GM12878 (cell line): ENCODE measurements at regions not wholly inside any gene's neighbourhood (a gene's known extent, or its start where the extent isn't known, plus 50 kb on each side); places are given as distances from the start of the nearest gene placed in this dataset.

Experiments used
- ATAC-seq: fragments of 200-7000 bp; cut with Tn5 transposase; 3 replicates; pipeline ENCODE4 v1.9.1; 2020; ENCODE audit warnings: mild to moderate bottlenecking, moderate library complexity
- BruUV-seq: library from RNA; stranded (reverse); fragments of 400-500 nt; replicated peaks from 2 replicates; lab custom pipeline; 2021; lab: Mats Ljungman, UMichigan
- CTCF ChIA-PET: fragments of 300-600 bp; sonication (Branson Sonifier 250); formaldehyde crosslinking; extraction: SDS; loops from one replicate; lab custom pipeline; 2021; ENCODE audit warnings: inconsistent platforms; lab: Yijun Ruan, JAX
- POLR2A ChIA-PET: fragments of 350-600 bp; formaldehyde crosslinking; extraction: SDS; loops from one replicate; lab custom pipeline; 2021; ENCODE audit warnings: inconsistent platforms; lab: Charles Lee
- RAD21 ChIA-PET: fragments of 300-600 bp; sonication (Branson Sonifier 250); formaldehyde crosslinking; loops from one replicate; lab custom pipeline; 2023; ENCODE audit warnings: antibody characterized with exemption; ENCODE audit not compliant: unreplicated experiment; lab: Charles Lee
- SMC1A ChIA-PET: fragments of 300-600 bp; sonication (Branson Sonifier 250); formaldehyde crosslinking; loops from one replicate; lab custom pipeline; 2023; ENCODE audit not compliant: unreplicated experiment, uncharacterized antibody; lab: Charles Lee
- DNase-seq: peaks from one replicate; pipeline ENCODE4 v3.0.0-alpha.2; 2011; ENCODE audit warnings: low read depth, low spot score
- FAIRE-seq: peaks from 3 replicates; lab custom pipeline; 2011; peaks lifted over from hg19 to GRCh38; lab: Jason Lieb, UNC
- H2AFZ ChIP-seq: 2 replicates; pipeline ENCODE4 v1.6.0; 2011; ENCODE audit warnings: low read depth, low read length, control low read depth; ENCODE audit not compliant: control insufficient read depth
- H3K27ac ChIP-seq: 2 replicates; pipeline ENCODE4 v1.5.1; 2011; ENCODE audit warnings: control low read depth; ENCODE audit not compliant: control insufficient read depth, insufficient read depth
- H3K27me3 ChIP-seq, 2 experiments: replicated peaks in 1 of 2; 2 replicates each; pipeline versions ENCODE4 v1.6.0 to v1.6.1; 2011; ENCODE audit warnings: low read length in 1 of 2; ENCODE audit not compliant: control insufficient read depth in 2 of 2, insufficient read depth in 2 of 2
- H3K36me3 ChIP-seq, 2 experiments: 2 replicates each; pipeline ENCODE4 v1.5.1; 2011; ENCODE audit warnings: low read length in 1 of 2; ENCODE audit not compliant: control insufficient read depth in 2 of 2, insufficient read depth in 2 of 2
- H3K4me1 ChIP-seq: 2 replicates; pipeline ENCODE4 v1.6.1; 2011; ENCODE audit warnings: mild to moderate bottlenecking, low read length, moderate library complexity, mixed read lengths; ENCODE audit not compliant: control insufficient read depth, insufficient read depth
- H3K4me2 ChIP-seq: 2 replicates; pipeline ENCODE4 v1.6.0; 2011; ENCODE audit warnings: control low read depth; ENCODE audit not compliant: control insufficient read depth, insufficient read depth
- H3K4me3 ChIP-seq: fragments of 200-600 bp; sonication (generic); 2 replicates; pipeline ENCODE4 v1.5.1; 2016
- H3K79me2 ChIP-seq: 2 replicates; pipeline ENCODE4 v1.6.0; 2011; ENCODE audit warnings: low read length; ENCODE audit not compliant: control insufficient read depth, insufficient read depth
- H3K9ac ChIP-seq: 2 replicates; pipeline ENCODE4 v1.8.0; 2011; ENCODE audit warnings: low read length, control low read depth, mixed read lengths; ENCODE audit not compliant: control insufficient read depth, insufficient read depth
- H3K9me3 ChIP-seq: replicated peaks from 3 replicates; pipeline ENCODE4 v1.5.1; 2011; ENCODE audit warnings: mild to moderate bottlenecking, low read length; ENCODE audit not compliant: control insufficient read depth, insufficient read depth
- H4K20me1 ChIP-seq: 2 replicates; pipeline ENCODE4 v1.6.0; 2011; ENCODE audit not compliant: control insufficient read depth, insufficient read depth
- ATF7 ChIP-seq: fragments of 450-650 bp; IDR thresholded peaks from 2 replicates; pipeline ENCODE4 v1.6.1; 2016; ENCODE audit warnings: low read depth, mild to moderate bottlenecking
- EED ChIP-seq: sonication (generic); IDR thresholded peaks from 2 replicates; pipeline ENCODE4 v1.6.1; 2016; ENCODE audit warnings: antibody characterized with exemption, low read depth
- FOXM1 ChIP-seq: IDR thresholded peaks from 2 replicates; pipeline ENCODE4 v1.6.1; 2012; ENCODE audit warnings: low read depth, mild to moderate bottlenecking, inconsistent platforms, low read length, moderate library complexity
- IKZF2 ChIP-seq, 2 experiments: fragments of 450-650 bp; IDR thresholded peaks; 2 replicates each; pipeline ENCODE4 v1.6.1; 2017; ENCODE audit warnings: mild to moderate bottlenecking in 2 of 2, moderate library complexity in 2 of 2
- MTA3 ChIP-seq: IDR thresholded peaks from 2 replicates; pipeline ENCODE4 v1.6.1; 2012; ENCODE audit warnings: low read length, inconsistent platforms, borderline replicate concordance
- NFIC ChIP-seq: IDR thresholded peaks from 2 replicates; pipeline ENCODE4 v1.6.1; 2012; ENCODE audit warnings: low read depth, mild to moderate bottlenecking, inconsistent platforms, low read length, moderate library complexity
- POU2F2 ChIP-seq: IDR thresholded peaks from 3 replicates; pipeline ENCODE4 v1.6.1; 2011; ENCODE audit warnings: low read depth, mild to moderate bottlenecking, low read length, borderline replicate concordance
- SREBF1 ChIP-seq: IDR thresholded peaks from 2 replicates; pipeline ENCODE4 v1.6.1; 2012; ENCODE audit warnings: mild to moderate bottlenecking, low read length
- TAF1 ChIP-seq: IDR thresholded peaks from 2 replicates; pipeline ENCODE4 v1.6.1; 2011; ENCODE audit warnings: mild to moderate bottlenecking, low read depth, low read length, borderline replicate concordance
- WGBS: methylation state at CpG from one replicate; pipeline ENCODE4 v1.1.6; 2016; ENCODE audit warnings: low lambda C conversion rate; ENCODE audit not compliant: insufficient replicate concordance, insufficient coverage; ENCODE audit errors: missing lambda C conversion rate; 5-methylcytosine and 5-hydroxymethylcytosine counted together
- in situ Hi-C: fragments of 300-500 bp; cut with MboI; formaldehyde crosslinking; loops from 9 replicates; pipeline ENCODE4 v1.14.3; 2018; ENCODE audit warnings: mixed read lengths
- intact Hi-C: fragments of 100-400 bp; cut with micrococcal nuclease; formaldehyde crosslinking; loops from one replicate; pipeline ENCODE4 v1.14.2; 2022; ENCODE audit not compliant: unreplicated experiment
- TF ChIP-seq, protein P1 (sequence below), 3 experiments: IDR thresholded peaks in 2 of 3; conservative IDR thresholded peaks in 1 of 3; 2 replicates each; pipeline ENCODE4 v1.5.1; 2011; ENCODE audit warnings: low read depth in 3 of 3, low read length in 3 of 3, mild to moderate bottlenecking in 3 of 3, control low read depth in 2 of 3, moderate library complexity in 2 of 3, inconsistent platforms in 1 of 3, mixed read lengths in 1 of 3; ENCODE audit not compliant: control insufficient read depth in 2 of 3, insufficient read depth in 1 of 3; ENCODE audit errors: extremely low read depth in 1 of 3
- TF ChIP-seq, protein P2 (sequence below): IDR thresholded peaks from 2 replicates; pipeline ENCODE4 v1.6.1; 2012; ENCODE audit warnings: low read depth, low read length, improper control_type of control experiment

DNA sequence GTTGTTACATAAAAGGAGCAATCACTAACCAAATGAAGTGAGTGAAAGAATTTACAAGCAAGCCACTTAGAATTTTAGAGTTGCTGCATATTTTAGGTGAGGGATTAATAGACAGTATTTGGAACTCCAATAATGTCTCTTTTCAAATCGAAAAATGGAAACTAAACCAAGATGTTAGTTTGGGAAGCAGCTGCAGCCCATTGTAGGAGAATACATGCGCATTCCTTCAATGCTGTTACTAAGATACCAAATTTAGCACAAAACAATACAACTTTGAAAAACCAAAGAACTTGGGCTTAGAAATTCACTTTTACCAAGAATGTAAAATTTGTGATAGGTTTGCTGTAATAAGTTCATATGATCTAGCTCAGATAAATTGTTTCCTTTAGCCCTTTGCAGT, 411.8 kb upstream of the CDH6 start:
- no peaks in the 10 kb centered on the region for H4K20me1 ChIP-seq
- H3K36me3 ChIP-seq = no peaks in the 10 kb centered on the region
- no TSS peak for BruUV-seq
- no peak overlapping the region for H3K9ac ChIP-seq
- 23% methylated on average over 2 of the region's 2 CpGs for WGBS
- TF ChIP-seq, protein P1, sequence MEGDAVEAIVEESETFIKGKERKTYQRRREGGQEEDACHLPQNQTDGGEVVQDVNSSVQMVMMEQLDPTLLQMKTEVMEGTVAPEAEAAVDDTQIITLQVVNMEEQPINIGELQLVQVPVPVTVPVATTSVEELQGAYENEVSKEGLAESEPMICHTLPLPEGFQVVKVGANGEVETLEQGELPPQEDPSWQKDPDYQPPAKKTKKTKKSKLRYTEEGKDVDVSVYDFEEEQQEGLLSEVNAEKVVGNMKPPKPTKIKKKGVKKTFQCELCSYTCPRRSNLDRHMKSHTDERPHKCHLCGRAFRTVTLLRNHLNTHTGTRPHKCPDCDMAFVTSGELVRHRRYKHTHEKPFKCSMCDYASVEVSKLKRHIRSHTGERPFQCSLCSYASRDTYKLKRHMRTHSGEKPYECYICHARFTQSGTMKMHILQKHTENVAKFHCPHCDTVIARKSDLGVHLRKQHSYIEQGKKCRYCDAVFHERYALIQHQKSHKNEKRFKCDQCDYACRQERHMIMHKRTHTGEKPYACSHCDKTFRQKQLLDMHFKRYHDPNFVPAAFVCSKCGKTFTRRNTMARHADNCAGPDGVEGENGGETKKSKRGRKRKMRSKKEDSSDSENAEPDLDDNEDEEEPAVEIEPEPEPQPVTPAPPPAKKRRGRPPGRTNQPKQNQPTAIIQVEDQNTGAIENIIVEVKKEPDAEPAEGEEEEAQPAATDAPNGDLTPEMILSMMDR (IDR thresholded peaks at IDR 0.05 in 2 of 3, conservative IDR thresholded peaks at IDR 0.05 in 1 of 3; ENCODE audit: control insufficient read depth in 2 of 3, extremely low read depth in 1 of 3, insufficient read depth in 1 of 3, low read depth in 3 of 3, low read length in 3 of 3) = no peak
- no peak for TF ChIP-seq FOXM1
- TF ChIP-seq IKZF2 (IDR thresholded peaks at IDR 0.05) = no peak
- TF ChIP-seq, protein P2, sequence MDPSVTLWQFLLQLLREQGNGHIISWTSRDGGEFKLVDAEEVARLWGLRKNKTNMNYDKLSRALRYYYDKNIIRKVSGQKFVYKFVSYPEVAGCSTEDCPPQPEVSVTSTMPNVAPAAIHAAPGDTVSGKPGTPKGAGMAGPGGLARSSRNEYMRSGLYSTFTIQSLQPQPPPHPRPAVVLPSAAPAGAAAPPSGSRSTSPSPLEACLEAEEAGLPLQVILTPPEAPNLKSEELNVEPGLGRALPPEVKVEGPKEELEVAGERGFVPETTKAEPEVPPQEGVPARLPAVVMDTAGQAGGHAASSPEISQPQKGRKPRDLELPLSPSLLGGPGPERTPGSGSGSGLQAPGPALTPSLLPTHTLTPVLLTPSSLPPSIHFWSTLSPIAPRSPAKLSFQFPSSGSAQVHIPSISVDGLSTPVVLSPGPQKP = no peak
- no peak for TF ChIP-seq MTA3
- no peak for TF ChIP-seq TAF1
- no peak for TF ChIP-seq POU2F2
- no peak for TF ChIP-seq ATF7
- no peak for TF ChIP-seq SREBF1
- TF ChIP-seq EED = no peak
- no peak for TF ChIP-seq NFIC
- TF ChIP-seq, all 136 proteins: peak for 0
- Histone ChIP-seq H3K4me2 (no peak overlapping the region), H3K79me2 (no peaks in the 10 kb centered on the region), H3K27me3 (no peaks in the 10 kb centered on the region), H3K9me3 (no peaks in the 10 kb centered on the region), H2AFZ (no peak overlapping the region), H3K27ac (no peak overlapping the region), H3K4me3 (no peak overlapping the region), H3K4me1 (no peaks in the 10 kb centered on the region)
- intact Hi-C loops = no loop called here
- ChIA-PET RAD21 (no interaction called here), POLR2A (no interaction called here), CTCF (no interaction called here), SMC1A (no interaction called here)
- FAIRE-seq (no peak), ATAC-seq (no peak), DNase-seq (no peak)
- in situ Hi-C loops = no loop called here
